Gastroesophageal sphincter (tissue), 3 donors: ENCODE measurements at regions not wholly inside any gene's neighbourhood (a gene's known extent, or its start where the extent isn't known, plus 50 kb on each side); places are given as distances from the start of the nearest gene placed in this dataset.

Source experiments
- EP300 ChIP-seq: sonication (generic); formaldehyde crosslinking; IDR thresholded peaks from one replicate; pipeline ENCODE4 v1.6.1; 2017; ENCODE audit warnings: antibody characterized with exemption, mild to moderate bottlenecking
- TF ChIP-seq, protein P1 (sequence below), 4 experiments: fragments of 200-600 bp in 2 of 4; fragments of 450-650 bp in 2 of 4; sonication (generic) in 1 of 4; IDR thresholded peaks; one replicate each; pipeline ENCODE4 v1.5.1; 2017 to 2019; ENCODE audit warnings: antibody characterized with exemption in 4 of 4, mild to moderate bottlenecking in 2 of 4, moderate library complexity in 2 of 4

DNA sequence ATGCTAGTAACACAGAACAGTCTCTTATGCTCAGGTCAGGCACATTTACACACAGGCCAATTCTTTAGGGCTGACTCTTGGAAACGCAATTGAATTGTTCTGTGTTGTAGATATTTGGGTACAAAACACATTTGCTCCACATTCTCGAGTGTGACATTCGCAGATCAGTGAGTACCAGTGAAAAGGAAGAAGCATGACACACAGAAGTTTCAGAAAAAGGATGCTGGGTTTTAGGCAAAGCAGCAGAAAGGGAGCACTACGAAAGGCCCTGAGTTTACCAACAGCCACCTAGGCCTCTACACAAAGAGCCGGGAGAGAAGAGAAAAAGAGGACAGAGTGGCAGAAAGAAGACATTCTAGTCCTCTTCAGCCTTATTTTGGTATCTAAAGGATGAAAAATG is 254.4 kb upstream of the BTG1 start:
- TF ChIP-seq, protein P1, sequence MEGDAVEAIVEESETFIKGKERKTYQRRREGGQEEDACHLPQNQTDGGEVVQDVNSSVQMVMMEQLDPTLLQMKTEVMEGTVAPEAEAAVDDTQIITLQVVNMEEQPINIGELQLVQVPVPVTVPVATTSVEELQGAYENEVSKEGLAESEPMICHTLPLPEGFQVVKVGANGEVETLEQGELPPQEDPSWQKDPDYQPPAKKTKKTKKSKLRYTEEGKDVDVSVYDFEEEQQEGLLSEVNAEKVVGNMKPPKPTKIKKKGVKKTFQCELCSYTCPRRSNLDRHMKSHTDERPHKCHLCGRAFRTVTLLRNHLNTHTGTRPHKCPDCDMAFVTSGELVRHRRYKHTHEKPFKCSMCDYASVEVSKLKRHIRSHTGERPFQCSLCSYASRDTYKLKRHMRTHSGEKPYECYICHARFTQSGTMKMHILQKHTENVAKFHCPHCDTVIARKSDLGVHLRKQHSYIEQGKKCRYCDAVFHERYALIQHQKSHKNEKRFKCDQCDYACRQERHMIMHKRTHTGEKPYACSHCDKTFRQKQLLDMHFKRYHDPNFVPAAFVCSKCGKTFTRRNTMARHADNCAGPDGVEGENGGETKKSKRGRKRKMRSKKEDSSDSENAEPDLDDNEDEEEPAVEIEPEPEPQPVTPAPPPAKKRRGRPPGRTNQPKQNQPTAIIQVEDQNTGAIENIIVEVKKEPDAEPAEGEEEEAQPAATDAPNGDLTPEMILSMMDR (IDR thresholded peaks at IDR 0.05) = no peak
- no peak for TF ChIP-seq EP300
